GM12872 (cell line): ENCODE measurements at regions not wholly inside any gene's neighbourhood (a gene's known extent, or its start where the extent isn't known, plus 50 kb on each side); places are given as distances from the start of the nearest gene placed in this dataset.

ENCODE experiments used
- TF ChIP-seq, protein P1 (sequence below): IDR thresholded peaks from 3 replicates; pipeline ENCODE4 v1.5.1; 2011; ENCODE audit warnings: low read depth, mild to moderate bottlenecking, low read length, moderate library complexity; ENCODE audit not compliant: insufficient read depth

DNA sequence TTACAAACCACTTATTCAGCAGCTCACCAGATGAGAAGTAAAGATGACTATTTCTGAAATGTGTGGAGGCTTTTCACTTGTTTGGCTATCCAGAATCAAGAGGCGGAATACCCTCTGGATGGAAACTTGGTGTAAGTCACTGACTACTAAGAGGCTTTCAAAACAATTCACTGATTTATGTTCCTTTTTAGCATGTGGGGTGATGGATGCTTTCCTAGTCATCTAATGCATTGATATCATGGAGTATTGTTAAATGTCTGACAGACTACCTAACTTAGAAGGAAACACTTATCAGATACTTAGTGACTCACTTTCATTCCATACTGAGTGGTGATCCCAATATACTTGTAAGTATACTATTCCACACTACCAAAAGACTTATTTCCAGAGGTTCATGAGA, 141.4 kb downstream of the PLK2 start:
- TF ChIP-seq, protein P1, sequence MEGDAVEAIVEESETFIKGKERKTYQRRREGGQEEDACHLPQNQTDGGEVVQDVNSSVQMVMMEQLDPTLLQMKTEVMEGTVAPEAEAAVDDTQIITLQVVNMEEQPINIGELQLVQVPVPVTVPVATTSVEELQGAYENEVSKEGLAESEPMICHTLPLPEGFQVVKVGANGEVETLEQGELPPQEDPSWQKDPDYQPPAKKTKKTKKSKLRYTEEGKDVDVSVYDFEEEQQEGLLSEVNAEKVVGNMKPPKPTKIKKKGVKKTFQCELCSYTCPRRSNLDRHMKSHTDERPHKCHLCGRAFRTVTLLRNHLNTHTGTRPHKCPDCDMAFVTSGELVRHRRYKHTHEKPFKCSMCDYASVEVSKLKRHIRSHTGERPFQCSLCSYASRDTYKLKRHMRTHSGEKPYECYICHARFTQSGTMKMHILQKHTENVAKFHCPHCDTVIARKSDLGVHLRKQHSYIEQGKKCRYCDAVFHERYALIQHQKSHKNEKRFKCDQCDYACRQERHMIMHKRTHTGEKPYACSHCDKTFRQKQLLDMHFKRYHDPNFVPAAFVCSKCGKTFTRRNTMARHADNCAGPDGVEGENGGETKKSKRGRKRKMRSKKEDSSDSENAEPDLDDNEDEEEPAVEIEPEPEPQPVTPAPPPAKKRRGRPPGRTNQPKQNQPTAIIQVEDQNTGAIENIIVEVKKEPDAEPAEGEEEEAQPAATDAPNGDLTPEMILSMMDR = no peak

DNA sequence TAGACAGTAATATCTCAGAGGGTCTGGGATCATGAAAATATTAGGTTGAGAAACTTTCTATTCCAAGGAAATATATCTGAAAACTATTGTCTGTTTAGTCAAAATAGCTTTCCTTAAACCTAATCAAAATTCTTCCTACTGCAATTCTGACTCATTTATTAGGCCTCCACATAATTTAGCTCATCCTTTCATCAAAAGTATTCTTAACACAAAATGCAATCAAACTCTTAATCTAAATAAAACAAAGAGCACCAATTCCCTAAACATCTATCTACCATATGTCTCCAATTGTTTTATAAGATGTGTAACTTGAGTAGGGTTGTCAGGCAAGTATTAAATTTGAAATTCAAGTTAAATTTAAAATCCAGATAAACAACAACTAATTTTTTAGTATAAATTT, 142.1 kb downstream of the PLK2 start:
- TF ChIP-seq, protein P1 = no peak

DNA sequence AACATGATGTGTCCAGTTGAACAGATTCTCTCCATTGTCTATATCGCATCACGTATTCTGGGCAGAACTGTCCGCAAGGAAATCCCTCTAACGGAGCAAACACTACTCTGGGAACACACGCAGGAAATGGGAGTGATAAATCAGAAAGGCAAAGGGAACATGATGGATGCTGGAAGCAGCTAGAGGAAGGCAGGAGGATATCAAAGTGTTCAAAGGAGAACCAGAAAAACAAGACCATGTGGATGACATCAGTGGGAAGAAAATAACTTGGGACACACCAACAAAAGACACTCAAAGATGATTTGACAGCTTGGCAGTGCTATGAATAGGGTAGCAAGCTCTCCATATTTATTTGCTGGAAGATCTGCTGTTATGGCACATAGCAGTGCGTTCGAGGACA, 142.9 kb downstream of the PLK2 start:
- TF ChIP-seq, protein P1 = no peak

DNA sequence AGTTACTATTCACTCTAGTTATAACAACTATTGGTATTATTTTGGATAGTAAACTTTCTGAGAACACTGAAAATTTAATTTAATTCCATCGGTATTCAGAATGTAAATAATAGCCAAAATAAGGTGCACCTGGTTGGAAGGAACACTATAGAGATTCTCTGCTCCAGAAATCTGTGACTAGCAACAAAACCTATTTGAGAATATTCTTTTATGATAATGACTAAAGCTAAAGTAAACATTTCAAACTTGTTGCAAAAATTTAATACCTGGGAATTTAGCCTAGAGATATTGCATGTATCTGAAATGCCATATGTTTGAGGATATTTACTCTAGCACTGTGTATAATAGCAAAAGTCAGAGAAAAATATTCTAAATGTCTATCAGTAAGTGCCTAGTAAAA, 144.1 kb downstream of the PLK2 start:
- TF ChIP-seq, protein P1 = no peak

DNA sequence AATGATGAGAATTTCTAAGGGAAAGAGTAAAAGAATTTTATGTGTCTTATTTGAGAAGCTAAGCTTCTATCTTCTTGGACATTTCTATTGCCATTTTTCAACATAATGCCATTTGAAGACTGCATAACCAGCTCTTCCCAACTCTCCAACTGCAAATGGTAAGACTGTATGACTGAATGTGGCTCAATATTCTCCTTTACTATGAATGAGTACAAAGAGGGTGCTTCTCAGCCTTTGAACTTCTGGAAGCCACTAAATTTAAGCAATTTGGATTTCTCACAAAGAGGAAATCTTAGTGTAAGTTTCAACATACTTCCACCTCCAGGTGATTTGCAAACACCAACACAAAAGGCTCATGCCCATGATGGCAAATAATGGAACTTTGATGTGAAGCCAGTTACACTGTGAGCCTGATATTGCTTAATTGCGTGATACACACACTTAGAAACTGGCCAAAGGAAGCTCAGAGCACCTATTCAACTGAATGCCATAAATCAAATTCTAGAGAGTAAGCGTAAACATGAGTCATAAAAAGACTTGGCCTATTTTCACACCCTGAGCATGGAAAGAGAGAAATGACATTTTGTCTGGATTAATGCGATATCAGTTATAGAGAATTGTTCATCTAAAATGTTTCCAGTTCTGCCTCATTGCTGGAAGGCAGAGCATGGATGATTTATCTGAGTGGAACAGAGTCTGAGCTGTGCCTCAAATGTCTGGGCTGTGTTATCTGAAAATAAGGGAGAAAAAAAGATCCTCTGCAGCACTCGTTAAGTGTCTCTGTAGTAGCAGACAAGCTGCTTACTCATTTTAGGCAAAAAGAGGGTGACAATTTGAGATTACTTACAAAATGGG, 145.3 kb downstream of the PLK2 start:
- TF ChIP-seq, protein P1 = no peak

DNA sequence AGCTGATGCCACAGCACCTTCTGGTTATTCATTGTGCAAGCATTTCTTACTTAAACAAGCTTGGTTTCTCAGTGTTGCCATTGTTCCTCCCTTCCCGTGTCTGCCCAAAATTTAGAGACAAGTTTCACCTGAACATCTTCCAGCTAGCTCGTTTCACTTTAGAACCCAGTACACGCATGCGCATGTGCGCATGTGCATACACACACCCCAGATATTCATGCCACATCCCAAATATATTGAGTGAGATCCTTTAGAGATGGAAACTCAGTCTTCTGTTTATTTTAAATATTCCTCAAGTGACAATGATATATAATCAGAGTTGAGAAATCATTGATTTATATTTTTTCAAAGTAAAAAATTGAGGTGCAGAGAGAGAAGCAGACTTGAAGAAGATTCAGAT, 147.6 kb downstream of the PLK2 start:
- TF ChIP-seq, protein P1 = no peak

DNA sequence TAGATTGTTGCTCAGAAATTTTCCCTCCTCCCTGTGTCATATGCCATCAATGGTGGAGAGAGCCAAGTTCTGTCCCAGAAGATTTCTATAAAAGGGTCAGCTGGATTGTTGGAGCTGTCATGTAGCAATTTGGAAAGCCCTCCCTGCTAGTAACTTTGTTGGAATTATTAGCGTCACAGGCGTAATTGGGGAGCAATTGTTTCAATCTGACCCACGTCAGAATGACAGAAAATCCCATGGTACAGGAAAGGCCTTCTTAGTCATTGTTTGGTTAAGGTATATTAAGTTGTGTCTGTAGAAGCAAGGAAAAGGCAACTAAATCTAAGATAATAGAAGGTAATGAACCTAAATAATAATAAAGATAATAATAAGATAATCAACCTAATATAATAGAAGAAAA, 148.4 kb downstream of the PLK2 start:
- TF ChIP-seq, protein P1 = no peak
